ENCODE measurements at regions not wholly inside any gene's neighbourhood (a gene's known extent, or its start where the extent isn't known, plus 50 kb on each side); places are given as distances from the start of the nearest gene placed in this dataset.

DNA sequence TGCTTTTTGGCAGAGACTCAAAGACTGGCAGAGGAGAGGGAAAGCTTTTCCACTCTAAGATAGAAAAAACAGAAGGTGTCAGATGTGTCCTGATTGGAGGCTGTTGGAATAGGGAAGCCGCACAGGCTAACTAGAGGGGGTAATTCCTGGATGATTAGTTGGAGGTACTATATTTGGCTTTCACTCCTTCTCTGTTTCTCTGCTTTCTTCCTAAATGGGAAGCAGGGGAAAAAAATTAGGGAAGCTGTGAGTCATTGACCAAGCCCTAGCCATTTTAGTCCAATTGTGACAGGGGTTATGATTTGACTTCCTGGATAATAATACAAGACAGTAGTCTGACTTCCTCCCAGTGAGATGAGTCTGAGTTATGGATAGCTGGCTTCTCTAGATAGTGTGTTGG is 475.2 kb upstream of the CELF2 start:
- DNase-seq (ENCODE audit: low read depth in 2 of 2) = no peak

DNA sequence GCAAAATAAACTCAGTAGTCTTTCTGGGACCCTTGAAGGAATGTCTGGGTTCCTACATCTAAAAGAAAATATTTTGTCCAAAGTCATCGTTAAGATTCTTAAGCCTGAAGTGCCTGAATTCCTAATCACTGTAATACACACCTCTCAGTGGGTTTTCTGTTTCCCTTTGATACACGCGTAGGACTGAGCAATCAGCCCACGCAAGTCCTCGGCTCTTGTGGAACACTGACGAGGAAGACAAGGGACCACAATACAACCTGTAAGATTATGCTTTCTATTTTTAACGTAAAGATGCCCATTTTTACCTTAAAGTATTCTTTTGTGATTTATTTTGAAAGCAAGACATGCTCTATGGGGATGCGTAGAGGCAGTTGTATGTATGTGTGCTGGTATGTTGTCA is 472.8 kb upstream of the CELF2 start:
- no peak for DNase-seq (ENCODE audit: low read depth in 2 of 2)

DNA sequence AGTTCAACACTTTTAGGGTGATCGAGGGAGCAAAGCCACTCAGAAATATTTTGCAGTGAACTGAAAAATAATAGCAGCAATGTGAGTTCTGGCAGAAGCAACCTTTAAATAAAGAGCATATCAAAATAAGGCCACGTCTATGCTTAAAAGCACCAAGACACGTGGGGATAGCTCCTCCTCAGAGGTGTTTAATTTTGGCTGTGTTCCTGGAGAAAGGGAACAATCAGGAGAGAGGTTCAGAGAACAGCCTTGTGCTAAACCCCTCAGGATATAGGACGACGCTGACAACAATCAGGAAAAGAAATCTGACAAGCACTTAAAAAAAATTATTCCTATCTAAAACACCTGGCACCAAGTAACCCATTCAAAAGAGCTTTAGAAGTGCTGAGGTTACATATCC is 471.9 kb upstream of the CELF2 start:
- no peak for DNase-seq (ENCODE audit: low read depth in 2 of 2)

DNA sequence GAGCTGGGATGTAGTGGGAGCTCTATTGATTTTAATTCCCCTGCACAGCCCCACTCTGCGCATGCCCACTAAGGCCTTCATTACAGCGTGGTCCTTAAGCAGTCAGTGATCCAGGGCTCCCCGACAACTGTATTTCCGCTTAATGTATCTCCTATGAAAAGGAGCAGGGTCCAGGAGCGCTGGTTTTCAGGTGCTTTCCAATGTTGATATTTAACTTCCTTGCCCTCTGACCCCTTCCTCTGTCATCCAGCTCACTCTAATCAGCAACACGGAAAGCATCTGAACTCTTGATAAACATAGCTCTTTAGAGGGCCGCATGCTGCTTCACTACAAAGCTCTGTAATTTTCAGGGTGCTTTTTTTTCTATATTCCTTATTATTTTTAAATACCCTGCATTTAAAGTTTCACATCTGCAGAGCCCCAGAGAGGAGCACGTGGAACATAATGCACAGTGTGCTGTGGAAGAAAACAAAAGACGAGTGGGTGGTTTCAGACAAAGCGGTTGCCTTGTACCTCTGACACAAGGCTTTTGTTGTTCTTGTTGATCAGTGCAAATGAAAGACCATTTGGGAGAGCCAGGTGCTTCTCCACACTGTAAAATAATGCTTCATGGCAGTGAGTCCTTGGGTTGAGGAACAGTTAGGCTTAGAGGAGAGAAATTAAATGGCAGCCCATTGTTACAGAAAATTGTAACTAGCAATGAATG is 465.9 kb upstream of the CELF2 start:
- DNase-seq (ENCODE audit: low read depth in 2 of 2) = no peak

DNA sequence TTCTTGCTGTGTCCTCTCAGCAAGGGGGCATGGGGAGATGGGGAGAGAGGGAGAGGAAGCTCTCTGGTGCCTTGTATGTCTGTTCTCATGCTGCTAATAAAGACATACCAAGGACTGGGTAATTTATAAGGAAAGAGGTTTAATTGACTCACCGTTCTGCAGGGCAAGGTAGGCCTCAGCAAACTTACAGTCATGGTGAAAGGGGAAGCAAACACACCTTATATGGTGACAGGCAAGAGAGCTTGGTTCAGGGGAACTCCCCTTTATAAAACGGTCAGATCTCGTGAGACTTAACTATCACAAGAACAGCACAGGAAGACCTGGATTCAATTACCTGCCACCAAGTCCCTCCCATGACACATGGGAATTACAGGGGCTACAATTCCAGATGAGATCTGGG is 464.7 kb upstream of the CELF2 start:
- no peak for DNase-seq (ENCODE audit: low read depth in 2 of 2)

DNA sequence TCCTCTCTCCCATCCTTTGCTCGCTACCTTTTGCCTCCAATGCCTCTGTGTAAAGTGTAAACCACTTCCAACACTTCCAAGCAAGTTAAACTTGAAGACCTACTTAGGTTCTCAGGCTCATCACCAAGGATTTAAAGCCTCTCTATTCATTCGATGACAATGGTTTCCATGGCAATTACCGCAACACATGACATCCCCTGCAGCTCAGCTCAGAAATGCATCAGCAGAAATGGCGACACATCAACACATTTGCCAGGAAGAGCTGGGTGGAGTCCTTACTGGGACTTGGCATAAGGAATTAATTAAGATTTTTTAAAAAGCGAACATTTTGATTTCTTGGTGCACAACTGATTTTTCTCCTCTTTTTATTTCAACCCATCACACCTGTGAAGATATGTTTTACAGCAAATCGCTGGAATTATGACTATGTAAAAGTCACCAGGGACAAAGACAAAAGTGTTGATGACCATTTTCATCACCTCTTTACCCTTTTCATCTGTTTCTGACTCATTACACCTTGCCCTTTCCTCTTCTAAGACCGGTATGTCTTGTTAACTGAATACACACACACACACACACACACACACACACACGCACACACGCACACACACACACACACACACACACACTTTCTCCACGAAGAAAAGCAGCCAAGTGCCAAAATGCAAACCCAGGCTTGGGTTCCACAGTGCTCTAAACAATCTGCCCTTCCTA is 453.4 kb upstream of the CELF2 start:
- DNase-seq (ENCODE audit: low read depth in 2 of 2) = no peak

DNA sequence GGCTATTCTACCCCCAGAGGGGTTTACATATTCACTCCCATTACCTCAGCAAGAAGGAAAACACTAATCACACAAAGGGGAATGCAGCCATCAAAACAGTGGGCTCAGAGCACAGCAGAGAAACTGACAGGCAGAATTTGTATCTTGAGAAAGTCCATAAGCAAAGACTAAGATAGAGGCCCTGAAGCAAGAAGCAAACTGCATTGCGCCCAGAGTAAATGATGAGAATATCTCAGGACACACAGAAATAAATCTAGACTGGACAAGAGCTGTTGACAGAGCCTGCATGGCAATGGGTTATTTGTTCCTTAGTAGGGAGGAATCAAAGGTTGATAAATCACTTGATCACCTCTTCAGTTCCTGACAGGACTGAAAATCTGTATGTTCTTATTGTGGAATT is 440.7 kb upstream of the CELF2 start:
- DNase-seq (ENCODE audit: low read depth in 2 of 2) = no peak

DNA sequence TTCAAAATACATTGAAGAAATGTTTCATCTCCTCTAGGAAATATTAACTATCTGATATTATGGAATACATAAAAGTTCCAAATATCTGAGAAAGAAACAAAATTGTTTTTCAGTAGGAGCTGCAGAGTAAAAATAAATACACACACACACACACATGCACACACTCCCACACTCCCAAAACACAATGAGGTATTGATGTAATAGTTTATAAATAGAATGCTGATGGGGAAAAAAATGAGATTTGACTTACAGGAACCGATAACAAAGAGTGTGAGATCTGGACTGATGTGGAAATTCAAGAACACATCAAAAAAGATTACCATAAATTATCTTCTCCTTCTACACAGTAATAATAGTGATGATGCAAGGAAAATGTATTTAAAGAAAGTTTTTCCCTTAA is 438.0 kb upstream of the CELF2 start:
- DNase-seq (ENCODE audit: low read depth in 2 of 2) = no peak

DNA sequence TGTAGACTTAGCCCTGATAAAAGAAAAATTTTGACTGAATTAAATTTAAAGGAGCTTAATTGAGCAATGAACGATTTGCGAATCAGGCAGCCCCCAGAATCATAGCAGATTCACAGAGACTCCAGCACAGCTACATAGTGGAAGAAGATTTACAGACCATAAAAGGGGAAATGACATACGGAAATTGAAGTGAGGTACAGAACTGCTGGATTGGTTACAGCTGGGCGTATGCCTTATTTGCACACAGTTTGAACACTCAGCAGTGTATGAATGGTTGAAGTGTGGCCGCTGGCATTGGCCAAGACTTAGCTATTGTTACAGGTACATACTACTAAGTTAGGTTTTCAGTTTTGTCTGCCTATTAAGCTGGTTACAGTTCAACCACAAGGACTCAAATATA is 433.5 kb upstream of the CELF2 start:
- DNase-seq (ENCODE audit: low read depth in 2 of 2) = no peak

DNA sequence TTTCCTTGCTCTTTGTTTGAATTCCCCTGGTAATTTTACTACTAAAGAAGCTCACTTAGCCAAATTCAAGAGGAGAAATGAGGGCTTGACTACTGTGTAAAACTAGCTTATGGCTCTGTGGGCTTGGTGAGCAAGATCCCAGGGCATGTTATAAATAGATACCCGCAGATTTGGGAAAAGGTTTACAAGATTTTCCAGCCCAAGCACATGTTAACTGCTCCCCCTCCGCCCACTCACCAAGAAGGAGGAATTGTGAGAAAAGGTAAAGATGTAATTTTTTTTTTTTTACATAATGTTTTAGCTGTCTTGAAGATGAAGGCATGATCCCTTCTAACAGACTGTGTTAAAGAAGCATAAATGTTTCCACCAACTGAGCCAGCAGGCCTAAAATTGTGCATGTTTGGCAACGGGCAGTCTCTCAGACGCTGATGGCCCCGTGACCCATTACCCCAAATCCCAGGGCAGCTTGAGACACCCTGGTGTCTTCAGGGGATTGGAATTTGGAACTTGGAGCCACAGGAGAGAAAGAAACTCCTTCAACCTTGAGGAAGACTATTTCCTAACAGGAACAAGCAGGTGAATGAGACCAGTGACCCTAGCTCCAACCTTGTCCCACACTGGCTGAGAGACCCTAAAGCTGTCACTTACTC is 429.8 kb upstream of the CELF2 start:
- DNase-seq (ENCODE audit: low read depth in 2 of 2) = no peak

DNA sequence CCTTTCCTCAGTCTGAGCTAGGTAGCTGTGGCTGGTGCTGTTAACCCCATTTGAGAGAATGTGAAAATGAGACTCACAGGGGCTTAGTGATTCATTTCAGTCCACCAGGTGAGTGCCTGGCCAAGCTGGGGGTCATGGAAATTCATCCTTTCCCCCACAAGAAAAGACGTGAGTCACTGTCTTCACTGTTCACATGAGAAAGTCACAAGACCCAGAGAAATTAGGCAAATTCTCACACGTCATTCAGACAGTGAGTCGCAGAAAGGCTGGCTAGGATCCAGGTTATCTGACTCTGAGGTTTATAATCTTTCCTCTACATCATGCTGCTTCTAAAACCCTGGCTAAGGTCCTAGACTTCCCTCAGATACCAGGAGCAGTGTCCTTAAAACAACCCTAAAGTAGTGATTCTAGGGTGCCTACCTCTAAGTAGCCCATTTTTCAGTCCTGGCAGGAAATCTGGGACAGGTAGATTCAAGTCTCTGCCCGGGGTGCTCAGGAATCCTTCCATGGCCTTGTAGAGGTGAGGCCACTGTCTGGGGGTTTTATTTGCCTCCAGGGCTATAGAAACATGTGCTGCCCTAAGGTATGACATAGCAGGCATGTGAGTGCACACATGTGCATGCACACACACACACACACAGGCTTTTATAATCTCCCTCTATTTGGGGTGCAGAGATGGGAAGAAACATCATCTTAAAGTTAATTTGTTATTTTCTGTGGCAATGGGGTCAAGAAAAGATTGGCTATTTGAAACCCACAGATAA is 427.9 kb upstream of the CELF2 start:
- peak in 1 of 2 donors; percentile 0 for DNase-seq (ENCODE audit: low read depth in 2 of 2)

DNA sequence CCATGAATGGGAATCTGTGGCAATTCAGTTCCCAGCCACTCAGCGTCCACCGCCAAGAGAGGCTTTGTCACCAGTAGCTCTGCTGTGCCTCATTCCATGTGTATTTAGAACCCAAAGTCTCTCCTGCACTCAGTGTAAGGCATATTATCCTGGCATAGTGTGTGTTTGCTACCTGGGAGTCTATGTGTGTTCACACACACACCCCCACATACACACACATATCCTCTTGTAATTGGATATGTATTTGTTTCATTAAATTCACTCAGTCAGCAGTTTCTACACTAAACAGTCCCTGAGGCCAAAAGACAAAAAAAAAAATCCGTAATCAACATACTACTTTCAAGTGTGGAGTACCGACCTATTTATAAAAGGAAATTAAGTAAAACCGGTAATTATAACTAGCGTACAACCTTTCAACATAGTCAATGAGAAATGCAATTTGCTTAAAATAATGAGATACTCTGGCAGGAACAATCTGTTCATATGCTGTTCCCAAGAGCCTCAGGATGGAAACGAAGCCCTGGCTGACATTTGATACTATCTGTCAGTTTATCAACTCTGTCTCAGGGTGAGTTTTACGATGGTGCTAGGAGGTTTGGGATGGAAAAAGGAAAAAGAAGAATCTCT is 425.8 kb upstream of the CELF2 start:
- no peak for DNase-seq (ENCODE audit: low read depth in 2 of 2)

DNA sequence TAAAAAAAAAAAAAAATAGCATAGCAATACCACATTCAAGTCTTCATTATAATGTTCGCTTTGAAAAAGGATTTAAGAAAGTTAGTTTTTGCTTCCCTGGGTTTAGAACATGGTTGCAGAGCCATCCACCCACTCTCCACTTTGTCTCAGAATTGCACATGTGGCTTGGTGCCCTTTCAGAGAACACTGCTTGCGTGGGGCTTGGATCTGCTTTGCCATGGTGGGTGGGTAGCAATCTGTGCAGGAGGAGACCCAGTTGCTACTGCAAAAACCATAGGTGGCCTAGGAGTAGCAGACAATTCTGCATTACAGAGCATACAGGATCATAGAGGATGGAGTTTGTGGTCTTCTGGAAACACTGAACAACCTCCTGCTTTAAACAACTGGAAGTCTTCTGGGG is 421.4 kb upstream of the CELF2 start:
- no peak for DNase-seq (ENCODE audit: low read depth in 2 of 2)

DNA sequence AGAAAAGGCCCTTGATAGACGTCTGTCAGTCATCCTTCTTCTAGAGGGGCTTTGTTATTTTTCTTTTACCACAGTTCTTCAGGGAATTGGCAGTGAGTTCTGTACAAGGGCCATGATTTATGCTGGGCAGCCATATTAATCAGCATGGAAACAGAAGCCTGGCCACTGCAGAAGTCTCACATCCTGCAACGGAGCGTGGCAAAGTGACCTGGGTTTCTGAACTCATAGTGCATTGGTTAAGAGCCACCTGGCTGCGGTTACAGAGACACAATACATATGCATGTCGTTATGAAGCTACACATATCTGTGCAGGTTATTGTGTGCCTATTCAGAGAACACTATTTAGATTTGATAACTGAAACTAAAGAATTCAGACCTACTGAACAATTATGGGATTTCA is 419.4 kb upstream of the CELF2 start:
- DNase-seq (ENCODE audit: low read depth in 2 of 2) = no peak

DNA sequence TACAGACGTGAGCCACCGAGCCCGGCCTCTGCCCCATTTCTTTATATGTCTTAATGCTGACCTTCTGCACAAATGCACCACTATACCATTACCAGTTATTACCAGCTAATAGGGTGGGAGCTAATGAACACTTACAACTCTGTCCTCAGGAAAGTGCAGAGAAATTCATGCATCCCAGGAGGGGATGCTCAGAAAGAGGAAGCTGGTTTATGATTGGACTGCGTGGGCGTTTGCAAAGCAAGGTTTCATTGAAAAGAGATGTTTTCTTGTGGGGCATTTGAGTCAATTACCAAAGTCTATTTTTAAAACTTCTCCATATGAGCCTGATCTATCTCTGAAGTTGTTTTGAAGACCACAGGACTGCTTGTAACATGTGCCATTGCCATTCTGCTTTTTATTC is 417.7 kb upstream of the CELF2 start:
- DNase-seq (ENCODE audit: low read depth in 2 of 2) = no peak

DNA sequence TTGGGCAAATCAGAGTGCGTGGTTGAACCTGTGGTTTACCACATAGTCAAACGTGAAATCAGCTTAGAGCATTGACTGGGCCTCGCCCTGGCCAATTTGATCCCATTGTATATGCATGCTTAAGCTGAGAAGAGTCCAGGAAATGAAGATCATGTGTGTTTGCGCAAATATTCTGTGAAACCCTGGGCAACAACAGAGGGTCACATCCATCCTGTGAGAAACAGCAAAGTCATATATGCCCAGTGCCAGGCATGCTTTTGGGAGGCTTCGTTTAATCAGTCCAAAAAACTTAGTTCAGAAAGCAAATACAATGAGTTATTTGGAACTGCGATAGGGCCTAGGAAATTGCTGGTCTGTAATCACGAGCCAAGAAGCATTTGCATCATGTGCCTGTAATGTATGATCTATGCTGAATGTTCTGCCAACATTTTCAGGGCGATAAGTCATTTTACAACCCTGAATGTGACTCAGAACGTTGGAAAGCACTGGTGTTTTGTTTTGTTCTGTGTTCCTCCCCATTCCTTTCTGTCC is 412.1 kb upstream of the CELF2 start:
- no peak for DNase-seq (ENCODE audit: low read depth in 2 of 2)

DNA sequence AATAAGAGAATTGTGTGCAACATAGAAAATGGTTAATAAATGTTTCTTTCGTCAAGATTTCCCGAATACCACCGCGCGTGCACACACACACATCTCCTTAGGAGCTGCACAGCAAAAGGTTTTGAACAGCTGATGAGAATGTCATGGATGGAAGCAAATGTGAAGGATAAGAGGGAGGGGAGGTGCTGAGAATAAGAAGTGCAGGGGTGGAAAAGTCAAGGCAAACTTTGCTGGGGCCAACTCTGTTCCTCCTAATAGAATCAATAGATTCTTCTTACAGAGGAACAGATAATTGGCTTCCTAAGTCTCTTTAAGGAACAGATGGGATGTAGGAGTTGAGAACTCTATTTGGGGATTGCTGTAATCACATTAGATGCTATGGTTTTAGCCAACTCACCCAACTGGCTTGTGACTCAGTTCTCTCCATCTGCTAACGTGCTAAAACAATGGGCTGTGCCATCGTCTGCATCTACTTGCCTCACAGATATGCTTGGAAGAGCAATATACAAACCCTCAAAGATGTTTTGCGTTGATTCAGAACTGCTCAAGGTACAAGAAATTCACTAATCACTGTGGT is 408.2 kb upstream of the CELF2 start:
- no peak for DNase-seq (ENCODE audit: low read depth in 2 of 2)

DNA sequence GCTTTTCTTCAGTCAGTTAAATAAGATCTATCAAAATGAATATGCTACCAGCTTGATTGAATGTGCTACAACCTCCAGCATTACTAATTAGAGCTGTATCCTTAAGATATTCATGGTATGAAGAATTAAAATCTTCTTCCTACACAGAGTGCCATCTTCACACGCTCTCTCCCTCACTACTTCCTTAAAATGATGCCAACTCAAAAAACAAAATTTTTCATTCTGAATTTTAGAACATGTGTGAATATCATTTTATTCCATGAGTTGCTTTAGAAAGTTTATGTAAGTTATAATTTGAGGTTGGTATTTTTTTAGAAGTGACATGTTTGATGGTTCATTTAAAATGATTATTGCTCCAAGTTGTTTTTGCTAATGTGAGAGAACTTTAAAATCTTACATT is 407.5 kb upstream of the CELF2 start:
- DNase-seq (ENCODE audit: low read depth in 2 of 2) = no peak

DNA sequence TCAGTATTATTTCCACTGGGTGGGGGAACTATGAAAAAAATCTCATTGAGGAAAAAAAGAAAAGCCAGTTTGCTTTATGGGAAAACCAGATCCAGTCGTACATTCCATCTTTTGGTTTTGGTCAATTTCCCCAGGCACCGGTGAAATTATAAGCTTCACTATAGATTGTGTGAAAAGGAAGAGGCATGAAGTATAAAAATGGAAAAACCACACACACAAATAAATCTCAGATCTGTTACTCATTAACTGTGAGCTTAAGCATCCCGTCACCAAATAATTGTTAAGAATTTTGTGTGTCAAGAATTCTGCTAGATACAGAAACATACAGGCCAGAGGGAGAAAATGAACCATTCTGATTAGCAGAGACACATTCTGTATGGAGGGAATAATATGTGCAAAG is 405.5 kb upstream of the CELF2 start:
- no peak for DNase-seq (ENCODE audit: low read depth in 2 of 2)

DNA sequence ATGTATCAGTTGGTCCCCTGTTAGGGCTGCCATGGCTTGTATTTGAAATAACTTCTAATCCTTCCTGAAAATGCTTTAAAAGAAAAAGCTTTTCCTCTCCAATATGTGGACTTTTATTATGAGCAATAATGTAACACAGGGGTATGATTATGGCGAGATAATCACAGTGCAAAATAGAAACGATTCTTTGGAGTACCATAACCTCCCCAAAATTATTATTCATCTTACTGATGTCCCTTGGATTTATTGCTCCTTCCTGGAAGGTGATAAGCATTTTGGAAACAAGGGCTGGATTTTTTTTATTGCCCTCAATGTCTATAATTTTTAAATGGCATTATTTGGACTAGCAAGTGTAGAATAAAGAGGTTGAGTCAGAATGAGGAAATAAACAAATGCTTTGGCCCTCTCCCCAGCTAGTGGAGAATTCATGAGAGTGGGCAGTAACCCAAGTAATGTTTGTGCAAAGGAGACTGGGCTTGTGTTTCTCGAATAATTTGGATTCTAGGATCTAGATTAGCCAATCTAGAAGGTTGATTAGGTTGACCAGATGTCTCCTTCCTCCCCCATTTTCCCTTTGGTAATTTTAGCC is 403.9 kb upstream of the CELF2 start:
- DNase-seq (ENCODE audit: low read depth in 2 of 2) = no peak

DNA sequence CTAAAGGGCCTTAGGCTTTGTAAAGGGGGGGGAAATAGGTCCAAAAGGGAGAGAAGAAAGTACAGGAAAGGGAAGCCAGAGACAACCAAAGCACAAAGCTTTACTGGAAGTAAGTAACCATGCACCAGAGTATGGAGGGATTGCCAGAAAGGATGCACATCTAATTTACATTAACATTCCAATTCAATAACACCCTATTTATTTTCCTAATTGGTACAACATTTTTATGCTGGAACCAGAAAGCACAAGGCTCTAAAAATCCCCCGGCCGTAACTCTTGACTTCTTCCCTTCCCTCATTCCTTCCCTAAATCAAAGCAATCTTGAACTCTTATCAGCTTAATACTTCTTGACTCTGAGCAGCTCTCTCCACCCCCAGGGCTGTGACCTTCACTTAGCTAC is 400.0 kb upstream of the CELF2 start:
- DNase-seq (ENCODE audit: low read depth in 2 of 2) = no peak
